ENCODE measurements at regions not wholly inside any gene's neighbourhood (a gene's known extent, or its start where the extent isn't known, plus 50 kb on each side); places are given as distances from the start of the nearest gene placed in this dataset.

- no peak for TF ChIP-seq CTCF (IDR thresholded peaks at IDR 0.05)
- TF ChIP-seq ZFX (IDR thresholded peaks at IDR 0.05; ENCODE audit: borderline replicate concordance): no peak
Observed at GRCh38 chr15:94611656-94612055, 380.3 kb downstream of the MCTP2 start.

Measured in 22Rv1 (cell line).